ENCODE measurements at regions not wholly inside any gene's neighbourhood (a gene's known extent, or its start where the extent isn't known, plus 50 kb on each side); places are given as distances from the start of the nearest gene placed in this dataset.
A peak's percentile ranks its signal among the peaks of the same experiment; 100 is the strongest.

- Histone ChIP-seq H3K36me3 (ENCODE audit: control insufficient read depth in 1 of 2, insufficient read depth in 2 of 2, low read length in 1 of 2) (no peaks in the 10 kb centered on the region), H3K27me3 (ENCODE audit: control insufficient read depth in 1 of 2, insufficient read depth in 2 of 2, low read length in 1 of 2) (no peaks in the 10 kb centered on the region), H3K4me1 (ENCODE audit: control insufficient read depth in 1 of 2, insufficient read depth in 2 of 2, low read length in 2 of 2) (no peaks in the 10 kb centered on the region), H3K27ac (ENCODE audit: low read depth in 1 of 2, low read length in 2 of 2) (no peak overlapping the region), H3K9me3 (ENCODE audit: control insufficient read depth, low read length) (no peaks in the 10 kb centered on the region), H3K4me3 (ENCODE audit: low read length in 2 of 2) (no peak overlapping the region)
- ATAC-seq (ENCODE audit: low FRiP score) (peak; percentile 26), DNase-seq (no peak)
- intact Hi-C loops (cut with DNase I): no loop called here
- WGBS, 2 donors: 84% methylated on average over 9 of the region's 9 CpGs
Observed at GRCh38 chr2:117108741-117109267, 705.7 kb upstream of the DDX18 start.

- 41 to 50% methylated on average over 1 of the region's 1 CpG for WGBS, 2 donors
- no peak for DNase-seq
- Histone ChIP-seq H3K27me3 (ENCODE audit: control insufficient read depth in 1 of 2, insufficient read depth in 2 of 2, low read length in 1 of 2) (no peaks in the 10 kb centered on the region), H3K4me3 (ENCODE audit: low read length in 2 of 2) (no peak overlapping the region), H3K9me3 (ENCODE audit: control insufficient read depth, low read length) (no peaks in the 10 kb centered on the region), H3K4me1 (ENCODE audit: control insufficient read depth in 1 of 2, insufficient read depth in 2 of 2, low read length in 2 of 2) (no peaks in the 10 kb centered on the region), H3K27ac (ENCODE audit: low read depth in 1 of 2, low read length in 2 of 2) (no peak overlapping the region), H3K36me3 (ENCODE audit: control insufficient read depth in 1 of 2, insufficient read depth in 2 of 2, low read length in 1 of 2) (no peaks in the 10 kb centered on the region)
- ATAC-seq (ENCODE audit: low FRiP score): no peak
- intact Hi-C loops (cut with DNase I): no loop called here
Observed at GRCh38 chr2:117118994-117119393, 695.5 kb upstream of the DDX18 start.

GRCh38 chr2:117123362-117123761 is 691.1 kb upstream of the DDX18 start:
- no peak for ATAC-seq (ENCODE audit: low FRiP score)
- intact Hi-C loops (cut with DNase I): no loop called here
- no peak overlapping the region for H3K4me3 ChIP-seq (ENCODE audit: low read length in 2 of 2)
- no peak for DNase-seq
- H3K9me3 ChIP-seq (ENCODE audit: control insufficient read depth, low read length): no peaks in the 10 kb centered on the region
- 20 to 32% methylated on average over 1 of the region's 1 CpG for WGBS, 2 donors
- no peaks in the 10 kb centered on the region for H3K27me3 ChIP-seq (ENCODE audit: control insufficient read depth in 1 of 2, insufficient read depth in 2 of 2, low read length in 1 of 2)
- no peak overlapping the region for H3K27ac ChIP-seq (ENCODE audit: low read depth in 1 of 2, low read length in 2 of 2)
- no peaks in the 10 kb centered on the region for H3K4me1 ChIP-seq (ENCODE audit: control insufficient read depth in 1 of 2, insufficient read depth in 2 of 2, low read length in 2 of 2)
- H3K36me3 ChIP-seq (ENCODE audit: control insufficient read depth in 1 of 2, insufficient read depth in 2 of 2, low read length in 1 of 2): no peaks in the 10 kb centered on the region

- intact Hi-C loops (cut with DNase I): no loop called here
- no peaks in the 10 kb centered on the region for H3K36me3 ChIP-seq (ENCODE audit: control insufficient read depth in 1 of 2, insufficient read depth in 2 of 2, low read length in 1 of 2)
- H3K4me1 ChIP-seq (ENCODE audit: control insufficient read depth in 1 of 2, insufficient read depth in 2 of 2, low read length in 2 of 2): no peaks in the 10 kb centered on the region
- H3K27ac ChIP-seq (ENCODE audit: low read depth in 1 of 2, low read length in 2 of 2): no peak overlapping the region
- no peaks in the 10 kb centered on the region for H3K9me3 ChIP-seq (ENCODE audit: control insufficient read depth, low read length)
- H3K27me3 ChIP-seq (ENCODE audit: control insufficient read depth in 1 of 2, insufficient read depth in 2 of 2, low read length in 1 of 2): no peaks in the 10 kb centered on the region
- no peak for DNase-seq
- no peak overlapping the region for H3K4me3 ChIP-seq (ENCODE audit: low read length in 2 of 2)
- 24 to 34% methylated on average over 3 of the region's 3 CpGs for WGBS, 2 donors
- ATAC-seq (ENCODE audit: low FRiP score): no peak
Observed at GRCh38 chr2:117126656-117127055, 687.8 kb upstream of the DDX18 start.

GRCh38 chr2:117127680-117128079 is 686.8 kb upstream of the DDX18 start:
- no peaks in the 10 kb centered on the region for H3K27me3 ChIP-seq (ENCODE audit: control insufficient read depth in 1 of 2, insufficient read depth in 2 of 2, low read length in 1 of 2)
- H3K9me3 ChIP-seq (ENCODE audit: control insufficient read depth, low read length): no peaks in the 10 kb centered on the region
- ATAC-seq (ENCODE audit: low FRiP score) (no peak), DNase-seq (no peak)
- no peaks in the 10 kb centered on the region for H3K4me1 ChIP-seq (ENCODE audit: control insufficient read depth in 1 of 2, insufficient read depth in 2 of 2, low read length in 2 of 2)
- no peak overlapping the region for H3K4me3 ChIP-seq (ENCODE audit: low read length in 2 of 2)
- intact Hi-C loops (cut with DNase I): no loop called here
- H3K36me3 ChIP-seq (ENCODE audit: control insufficient read depth in 1 of 2, insufficient read depth in 2 of 2, low read length in 1 of 2): no peaks in the 10 kb centered on the region
- no peak overlapping the region for H3K27ac ChIP-seq (ENCODE audit: low read depth in 1 of 2, low read length in 2 of 2)

- H3K9me3 ChIP-seq (ENCODE audit: control insufficient read depth, low read length): no peaks in the 10 kb centered on the region
- no peak overlapping the region for H3K4me3 ChIP-seq (ENCODE audit: low read length in 2 of 2)
- no peaks in the 10 kb centered on the region for H3K4me1 ChIP-seq (ENCODE audit: control insufficient read depth in 1 of 2, insufficient read depth in 2 of 2, low read length in 2 of 2)
- DNase-seq (no peak), ATAC-seq (ENCODE audit: low FRiP score) (no peak)
- H3K27ac ChIP-seq (ENCODE audit: low read depth in 1 of 2, low read length in 2 of 2): no peak overlapping the region
- 18 to 39% methylated on average over 1 of the region's 1 CpG for WGBS, 2 donors
- H3K36me3 ChIP-seq (ENCODE audit: control insufficient read depth in 1 of 2, insufficient read depth in 2 of 2, low read length in 1 of 2): no peaks in the 10 kb centered on the region
- no peaks in the 10 kb centered on the region for H3K27me3 ChIP-seq (ENCODE audit: control insufficient read depth in 1 of 2, insufficient read depth in 2 of 2, low read length in 1 of 2)
- intact Hi-C loops (cut with DNase I): no loop called here
Observed at GRCh38 chr2:117128461-117128860, 686.0 kb upstream of the DDX18 start.

GRCh38 chr2:117137371-117137770 is 677.1 kb upstream of the DDX18 start:
- DNase-seq (no peak), ATAC-seq (ENCODE audit: low FRiP score) (no peak)
- Histone ChIP-seq H3K27ac (ENCODE audit: low read depth in 1 of 2, low read length in 2 of 2) (no peak overlapping the region), H3K4me1 (ENCODE audit: control insufficient read depth in 1 of 2, insufficient read depth in 2 of 2, low read length in 2 of 2) (no peaks in the 10 kb centered on the region), H3K36me3 (ENCODE audit: control insufficient read depth in 1 of 2, insufficient read depth in 2 of 2, low read length in 1 of 2) (no peaks in the 10 kb centered on the region), H3K9me3 (ENCODE audit: control insufficient read depth, low read length) (peaks cover 2% of the 10 kb centered on the region), H3K4me3 (ENCODE audit: low read length in 2 of 2) (no peak overlapping the region), H3K27me3 (ENCODE audit: control insufficient read depth in 1 of 2, insufficient read depth in 2 of 2, low read length in 1 of 2) (no peaks in the 10 kb centered on the region)
- WGBS, 2 donors: 85 to 100% methylated on average over 1 to 2 of the region's 2 CpGs
- intact Hi-C loops (cut with DNase I): no loop called here

GRCh38 chr2:117169036-117169765 is 645.3 kb upstream of the DDX18 start:
- Histone ChIP-seq H3K4me3 (ENCODE audit: low read length in 2 of 2) (no peak overlapping the region), H3K4me1 (ENCODE audit: control insufficient read depth in 1 of 2, insufficient read depth in 2 of 2, low read length in 2 of 2) (no peaks in the 10 kb centered on the region), H3K27me3 (ENCODE audit: control insufficient read depth in 1 of 2, insufficient read depth in 2 of 2, low read length in 1 of 2) (no peaks in the 10 kb centered on the region), H3K9me3 (ENCODE audit: control insufficient read depth, low read length) (peaks cover 6% of the 10 kb centered on the region), H3K27ac (ENCODE audit: low read depth in 1 of 2, low read length in 2 of 2) (no peak overlapping the region), H3K36me3 (ENCODE audit: control insufficient read depth in 1 of 2, insufficient read depth in 2 of 2, low read length in 1 of 2) (no peaks in the 10 kb centered on the region)
- WGBS, 2 donors: 82 to 86% methylated on average over 2 of the region's 2 CpGs
- DNase-seq (no peak), ATAC-seq (ENCODE audit: low FRiP score) (no peak)
- intact Hi-C loops (cut with DNase I): no loop called here

GRCh38 chr2:117170897-117171296 is 643.6 kb upstream of the DDX18 start:
- DNase-seq (no peak), ATAC-seq (ENCODE audit: low FRiP score) (no peak)
- no peaks in the 10 kb centered on the region for H3K27me3 ChIP-seq (ENCODE audit: control insufficient read depth in 1 of 2, insufficient read depth in 2 of 2, low read length in 1 of 2)
- H3K36me3 ChIP-seq (ENCODE audit: control insufficient read depth in 1 of 2, insufficient read depth in 2 of 2, low read length in 1 of 2): no peaks in the 10 kb centered on the region
- no peak overlapping the region for H3K4me3 ChIP-seq (ENCODE audit: low read length in 2 of 2)
- H3K27ac ChIP-seq (ENCODE audit: low read depth in 1 of 2, low read length in 2 of 2): no peak overlapping the region
- intact Hi-C loops (cut with DNase I): no loop called here
- H3K4me1 ChIP-seq (ENCODE audit: control insufficient read depth in 1 of 2, insufficient read depth in 2 of 2, low read length in 2 of 2): no peaks in the 10 kb centered on the region
- peaks cover 6% of the 10 kb centered on the region for H3K9me3 ChIP-seq (ENCODE audit: control insufficient read depth, low read length)
- 80 to 86% methylated on average over 1 of the region's 1 CpG for WGBS, 2 donors
